GM18909 (cell line): ENCODE measurements at regions not wholly inside any gene's neighbourhood (a gene's known extent, or its start where the extent isn't known, plus 50 kb on each side); places are given as distances from the start of the nearest gene placed in this dataset.

ENCODE experiments used
- ATAC-seq: cut with Tn5 transposase; IDR thresholded peaks from one replicate; pipeline ENCODE4 v1.9.1; 2021; ENCODE audit warnings: mild to moderate bottlenecking; ENCODE audit not compliant: unreplicated experiment, poor library complexity

- no peak for ATAC-seq
These were observed 92.2 kb downstream of the UNC5CL start for GRCh38 chr6:40946738-40947301.

- no peak for ATAC-seq
These were observed 101.5 kb downstream of the UNC5CL start for GRCh38 chr6:40937491-40937890.

- ATAC-seq, result no peak
These were observed 102.2 kb downstream of the UNC5CL start for GRCh38 chr6:40936818-40937251.

- no peak for ATAC-seq
These were observed 105.2 kb downstream of the UNC5CL start for GRCh38 chr6:40933864-40934263.

- ATAC-seq, result no peak
These were observed 106.1 kb downstream of the UNC5CL start for GRCh38 chr6:40932953-40933352.

GRCh38 chr6:40932366-40932765, 106.7 kb downstream of the UNC5CL start:
- no peak for ATAC-seq

- no peak for ATAC-seq
These were observed 107.1 kb downstream of the UNC5CL start for GRCh38 chr6:40931931-40932330.

- ATAC-seq, result no peak
These were observed 108.5 kb downstream of the UNC5CL start for GRCh38 chr6:40930555-40930954.

- ATAC-seq, result no peak
These were observed 109.0 kb downstream of the UNC5CL start for GRCh38 chr6:40930045-40930444.

GRCh38 chr6:40929176-40929575, 109.8 kb downstream of the UNC5CL start:
- ATAC-seq, result no peak

GRCh38 chr6:40928763-40929162, 110.3 kb downstream of the UNC5CL start:
- ATAC-seq, result no peak

- no peak for ATAC-seq
These were observed 110.7 kb downstream of the UNC5CL start for GRCh38 chr6:40928307-40928706.

- ATAC-seq, result no peak
These were observed 113.7 kb downstream of the UNC5CL start for GRCh38 chr6:40925341-40925740.

GRCh38 chr6:40924839-40925238, 114.2 kb downstream of the UNC5CL start:
- ATAC-seq, result no peak

- ATAC-seq, result no peak
These were observed 115.1 kb downstream of the UNC5CL start for GRCh38 chr6:40923880-40924279.

- no peak for ATAC-seq
These were observed 115.7 kb downstream of the UNC5CL start for GRCh38 chr6:40923326-40923725.

GRCh38 chr6:40922281-40922680, 116.7 kb downstream of the UNC5CL start:
- ATAC-seq, result no peak

GRCh38 chr6:40918040-40918651, 120.9 kb downstream of the UNC5CL start:
- no peak for ATAC-seq

GRCh38 chr6:40917603-40918002, 121.4 kb downstream of the UNC5CL start:
- no peak for ATAC-seq

GRCh38 chr6:40916845-40917244, 122.2 kb downstream of the UNC5CL start:
- ATAC-seq, result no peak

GRCh38 chr6:40915165-40915564, 123.9 kb downstream of the UNC5CL start:
- no peak for ATAC-seq

GRCh38 chr6:40914005-40914404, 125.0 kb downstream of the UNC5CL start:
- ATAC-seq, result no peak
